PC-9 (cell line): ENCODE measurements at regions not wholly inside any gene's neighbourhood (a gene's known extent, or its start where the extent isn't known, plus 50 kb on each side); places are given as distances from the start of the nearest gene placed in this dataset.

Experiments used
- CTCF ChIP-seq: fragments of 200-600 bp; sonication (generic); conservative IDR thresholded peaks from 2 replicates; pipeline ENCODE4 v1.6.1; 2017; ENCODE audit warnings: mixed run types, antibody characterized with exemption, mild to moderate bottlenecking, moderate library complexity
- EZH2 ChIP-seq: fragments of 200-600 bp; sonication (generic); IDR thresholded peaks from 2 replicates; pipeline ENCODE4 v1.8.0; 2017; ENCODE audit warnings: antibody characterized with exemption, low read depth

- TF ChIP-seq CTCF, result no peak
- TF ChIP-seq EZH2, result no peak
Observed at GRCh38 chr17:73991260-73991659, 212.2 kb upstream of the RPL38 start.
